Limb (tissue), 2 donors: ENCODE measurements at regions not wholly inside any gene's neighbourhood (a gene's known extent, or its start where the extent isn't known, plus 50 kb on each side); places are given as distances from the start of the nearest gene placed in this dataset.

Experiments used
- DNase-seq, 2 donors: peaks; one replicate each; pipeline ENCODE4 v3.0.0-alpha.2; 2016; ENCODE audit errors: extremely low spot score in 2 of 2

DNA sequence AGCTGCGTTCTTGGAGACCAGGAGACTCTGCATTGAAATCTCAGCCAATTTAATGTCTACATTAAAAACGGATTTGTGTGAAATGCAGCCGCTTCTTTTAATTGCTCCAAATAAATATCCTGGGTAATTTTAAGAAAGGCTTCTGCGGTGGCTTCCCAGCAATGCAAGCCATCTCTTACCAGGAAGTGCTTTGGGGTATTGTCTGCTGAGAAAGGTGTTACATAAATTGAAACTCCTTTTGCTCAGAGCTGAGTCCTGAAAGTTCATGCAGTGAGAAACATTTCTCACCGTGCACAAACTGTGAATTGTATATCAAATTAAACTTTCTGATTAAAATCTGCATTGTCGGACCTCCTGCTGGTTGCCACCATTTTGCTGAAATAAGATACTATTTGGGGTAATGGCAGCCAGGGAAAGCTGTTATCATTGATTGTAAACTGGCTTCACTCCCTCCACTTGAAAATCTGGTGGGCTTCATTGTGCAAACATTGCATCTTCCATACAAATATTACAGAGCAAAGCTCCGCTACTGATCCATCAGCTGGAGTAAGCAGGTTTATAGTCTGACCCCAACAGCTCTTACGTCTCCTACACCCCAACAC, 59.5 kb downstream of the ZIC5 start:
- no peak for DNase-seq

DNA sequence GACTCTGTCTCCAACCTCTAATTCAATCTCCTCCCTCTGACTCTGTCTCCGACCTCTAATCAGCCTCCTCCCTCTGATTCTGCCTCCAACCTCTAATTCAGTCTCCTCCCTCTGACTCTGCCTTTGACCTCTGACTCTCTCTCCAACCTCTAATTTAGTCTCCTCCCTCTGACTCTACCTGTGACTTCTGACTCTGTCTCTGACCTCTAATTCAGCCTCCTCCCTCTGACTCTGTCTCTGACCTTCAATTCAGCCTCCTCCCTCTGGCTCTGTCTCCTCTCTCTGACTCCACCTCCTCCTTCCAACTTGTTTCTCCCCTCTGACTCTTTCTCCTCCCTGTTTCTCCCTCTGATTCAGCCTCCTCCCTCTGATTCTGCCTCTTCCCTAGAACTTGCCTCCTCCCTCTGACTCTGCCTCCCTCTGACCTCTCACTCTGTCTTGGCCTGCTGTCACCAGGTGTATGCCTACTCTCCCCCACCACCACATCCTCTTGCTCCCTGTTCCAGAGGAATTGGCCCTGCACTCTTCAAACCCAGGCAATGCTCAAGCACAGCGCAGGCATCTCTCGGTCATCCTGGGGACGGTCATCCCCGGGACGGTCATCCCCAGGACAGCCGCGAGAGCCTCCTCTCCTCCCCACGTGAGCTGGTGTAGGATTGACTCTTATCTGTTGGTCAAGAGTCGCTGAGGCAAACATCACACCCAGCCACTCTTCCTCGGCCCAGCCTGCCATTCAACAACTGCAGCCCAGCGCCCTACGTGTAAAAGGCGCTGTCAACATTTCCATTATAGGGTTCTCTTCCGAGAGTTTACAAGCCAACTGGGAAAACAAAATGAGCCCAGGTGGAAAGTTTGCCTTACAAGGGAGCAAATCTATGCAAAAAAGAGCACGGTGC, 60.2 kb downstream of the ZIC5 start:
- no peak for DNase-seq

DNA sequence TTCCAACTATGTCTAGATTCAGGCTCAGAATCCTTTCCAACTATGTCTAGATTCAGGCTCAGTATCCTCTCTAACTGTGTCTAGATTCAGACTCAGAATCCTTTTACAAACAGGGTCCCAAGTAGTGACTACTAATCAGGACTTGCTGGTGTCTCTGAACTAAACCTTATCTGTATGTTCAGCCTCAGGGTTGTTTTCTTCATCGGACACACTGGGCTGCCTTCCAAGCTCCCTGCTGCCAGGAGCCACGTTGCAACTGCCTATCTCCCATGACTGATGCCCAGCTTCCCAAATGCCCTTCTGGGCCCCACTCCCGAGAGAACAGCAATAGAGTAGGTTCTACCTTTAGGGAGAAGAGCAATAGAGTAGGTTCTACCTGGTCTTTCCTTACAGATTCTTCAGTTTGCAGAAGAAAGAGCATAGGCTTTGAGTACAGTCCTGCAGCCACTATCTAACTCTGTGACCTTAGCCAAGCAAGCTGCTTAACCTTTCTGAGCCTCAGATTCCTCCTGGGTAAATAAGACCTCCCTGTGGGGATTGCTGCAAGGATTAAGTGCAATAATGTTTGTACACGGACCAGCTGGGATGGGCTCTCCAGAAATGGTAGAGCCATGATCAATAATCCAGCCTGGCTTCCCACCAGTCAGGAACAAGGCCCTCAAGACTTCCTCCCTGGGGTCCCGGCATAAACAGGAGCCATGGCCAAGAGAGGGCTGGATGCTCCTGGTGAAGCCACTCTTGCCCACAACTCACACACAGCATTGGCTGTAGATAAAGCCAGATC, 61.5 kb downstream of the ZIC5 start:
- no peak for DNase-seq

DNA sequence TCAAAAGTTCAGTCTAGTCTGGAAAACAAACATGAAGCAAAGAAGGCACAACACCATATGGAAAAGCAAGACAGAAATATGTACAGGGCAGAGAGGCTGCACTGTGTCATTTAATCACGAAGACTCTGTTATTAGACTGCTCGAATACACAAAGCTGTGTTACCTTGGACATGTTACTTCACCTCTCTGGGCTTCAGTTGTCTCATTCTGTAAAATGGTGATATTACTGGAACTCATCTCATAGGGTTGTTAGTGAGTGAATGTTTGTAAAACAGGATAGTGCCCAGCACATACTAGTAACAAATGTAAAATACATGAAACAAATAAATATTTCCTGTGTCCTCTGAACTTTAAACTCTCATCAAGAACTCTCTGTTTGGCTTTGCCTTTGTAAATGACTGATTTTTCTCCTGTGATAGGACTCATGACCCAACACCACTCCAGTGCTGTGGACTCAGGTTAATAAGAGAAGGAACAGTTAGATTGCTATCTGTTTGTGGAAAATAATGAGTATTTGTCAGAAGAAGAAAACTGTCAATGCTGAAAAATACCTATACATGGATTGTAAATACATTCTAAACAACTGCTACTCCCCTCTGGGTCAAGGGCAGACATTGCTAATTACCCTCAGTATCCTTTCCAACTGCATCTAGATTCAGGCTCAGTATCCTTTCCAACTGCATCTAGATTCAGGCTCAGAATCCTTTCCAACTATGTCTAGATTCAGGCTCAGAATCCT, 62.3 kb downstream of the ZIC5 start:
- DNase-seq, result no peak

DNA sequence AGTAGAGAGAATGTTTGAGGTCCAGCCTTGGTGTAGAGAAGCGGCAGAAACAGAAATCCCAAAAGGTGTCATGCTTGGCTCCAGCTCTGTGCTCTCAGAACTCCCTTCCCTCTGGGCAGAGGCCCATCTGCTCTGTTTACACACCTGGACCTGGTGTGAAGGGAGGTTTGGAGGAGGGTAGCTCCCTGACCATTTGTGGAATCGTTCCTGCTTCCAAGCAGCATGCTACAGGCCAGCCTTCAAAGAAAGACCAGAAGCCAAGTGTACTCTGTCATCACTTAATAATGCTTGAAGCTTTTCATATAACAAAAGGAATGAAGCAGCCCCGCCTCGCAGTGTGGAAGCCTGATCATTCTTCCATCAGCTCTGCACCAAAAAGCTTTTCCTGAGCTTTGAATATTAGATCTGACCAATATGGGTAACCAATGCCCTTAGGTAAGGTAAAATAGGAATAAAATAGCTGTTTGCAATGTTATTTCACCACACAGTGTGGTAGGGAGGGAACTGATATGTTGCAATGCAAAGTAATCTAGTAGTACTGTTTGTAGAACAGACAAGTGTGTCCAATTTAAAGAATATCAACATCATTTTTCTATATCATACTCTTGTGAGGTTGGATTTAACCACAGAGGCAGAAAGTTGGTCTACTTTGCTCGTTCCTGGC, 63.3 kb downstream of the ZIC5 start:
- DNase-seq, result no peak

DNA sequence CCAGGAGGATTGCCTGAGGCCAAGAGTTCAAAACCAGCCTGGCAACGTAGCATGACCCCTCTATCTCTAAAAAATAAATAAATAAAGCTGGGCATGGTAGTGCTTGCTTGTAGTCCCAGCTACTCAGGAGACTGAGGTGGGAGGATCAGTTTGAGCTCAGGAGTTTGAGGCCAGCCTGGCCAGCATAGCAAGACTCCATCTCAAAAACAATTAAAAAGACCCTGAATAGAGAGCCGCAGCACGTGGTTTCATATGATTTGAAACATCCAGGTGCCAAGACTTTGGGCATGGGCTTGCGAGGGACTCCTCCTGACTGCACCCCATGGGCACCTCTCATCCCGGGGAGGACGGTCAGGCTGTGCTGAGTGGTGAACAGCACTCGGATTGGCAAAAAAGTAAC, 63.9 kb downstream of the ZIC5 start:
- no peak for DNase-seq

DNA sequence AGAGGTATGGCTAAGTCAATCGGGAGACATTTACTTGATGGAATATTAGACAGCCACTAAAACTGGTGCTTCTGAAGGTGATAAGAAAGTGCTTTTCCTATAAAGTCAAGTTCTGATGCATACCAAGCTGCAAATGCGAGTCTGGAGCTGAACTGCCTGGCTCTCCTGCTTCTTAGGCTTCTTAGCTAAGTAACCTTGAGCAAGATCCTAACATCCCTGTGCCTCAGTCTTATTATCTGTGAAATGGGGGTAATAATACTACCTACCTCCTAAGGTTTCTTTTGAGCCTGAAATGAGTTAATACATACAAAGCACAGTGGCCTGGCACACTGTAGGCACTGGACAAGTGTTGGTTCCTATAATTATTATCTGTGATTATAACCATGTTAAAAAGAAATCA, 64.5 kb downstream of the ZIC5 start:
- no peak for DNase-seq

DNA sequence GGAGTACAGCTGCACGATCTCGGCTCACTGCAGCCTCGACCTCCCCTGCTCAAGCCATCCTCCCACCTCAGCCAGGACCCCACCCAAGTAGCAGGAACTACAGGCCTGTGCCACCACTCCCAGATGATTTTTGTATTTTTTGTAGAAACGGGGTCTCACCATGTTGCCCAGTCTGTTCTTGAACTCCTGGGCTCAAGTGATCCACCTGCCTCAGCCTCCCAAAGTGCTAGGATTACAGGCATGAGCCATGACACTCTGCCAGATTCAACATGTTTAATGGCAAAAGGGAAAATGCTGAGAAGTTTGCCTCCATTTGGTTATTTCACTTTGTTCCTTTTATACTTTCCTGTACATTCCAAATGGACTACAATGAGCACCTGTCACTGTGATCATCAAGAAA, 65.8 kb downstream of the ZIC5 start:
- no peak for DNase-seq

DNA sequence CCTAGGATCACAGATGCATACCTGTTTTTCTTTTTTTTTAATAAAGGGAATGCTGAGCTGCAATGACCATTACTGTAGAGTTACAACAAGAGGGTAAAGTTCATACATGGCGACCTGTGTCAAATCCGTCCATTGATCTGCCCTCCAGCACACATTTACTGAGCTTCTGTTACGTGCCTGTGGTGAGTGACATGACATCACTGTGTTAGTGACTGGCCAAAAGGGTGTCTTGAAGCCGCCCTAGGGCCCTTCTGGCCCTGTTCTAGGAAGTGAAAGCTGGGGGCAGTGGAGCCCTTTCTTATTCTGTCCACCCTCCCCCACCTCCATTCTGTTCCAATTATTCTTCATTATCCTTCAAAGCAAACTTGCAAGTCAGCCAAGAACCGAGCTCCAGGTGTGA, 66.3 kb downstream of the ZIC5 start:
- DNase-seq, result no peak

DNA sequence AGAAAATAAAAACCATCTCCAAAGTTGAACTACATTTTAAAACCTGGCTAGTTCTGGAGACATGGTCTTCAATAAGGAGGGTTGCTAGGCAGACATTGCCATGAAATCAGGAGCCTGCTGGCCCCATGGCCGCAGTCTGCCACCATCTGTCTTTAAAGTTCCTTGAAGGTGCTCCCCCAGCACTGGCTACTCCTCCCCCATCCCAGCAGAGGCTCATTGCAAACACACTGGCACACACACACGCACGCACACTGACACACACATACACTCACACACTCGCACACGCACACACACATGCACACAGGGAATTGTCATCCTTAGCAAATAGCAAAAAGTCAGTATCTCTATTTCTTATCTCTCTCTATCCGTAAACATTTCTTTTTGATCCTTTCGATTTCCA, 68.4 kb downstream of the ZIC5 start:
- DNase-seq, result no peak

DNA sequence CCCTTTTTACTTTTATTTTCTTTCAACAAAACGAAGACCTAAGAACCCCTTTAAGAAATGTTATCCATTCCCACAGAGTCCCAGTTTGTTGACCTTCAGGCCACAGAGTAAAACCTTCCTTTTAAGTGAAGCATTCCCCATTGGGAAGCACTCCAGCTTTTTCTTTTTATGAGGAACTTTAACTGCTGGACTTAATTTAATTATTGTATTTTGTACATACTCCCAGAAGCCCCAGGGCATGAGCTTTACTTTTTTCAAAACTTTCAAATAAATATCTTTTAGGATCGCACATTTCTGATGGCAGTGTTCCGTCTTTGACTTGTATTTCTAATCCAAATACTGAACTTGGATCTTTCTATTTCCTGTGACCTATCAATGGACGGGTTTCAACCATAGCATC, 68.9 kb downstream of the ZIC5 start:
- no peak for DNase-seq

DNA sequence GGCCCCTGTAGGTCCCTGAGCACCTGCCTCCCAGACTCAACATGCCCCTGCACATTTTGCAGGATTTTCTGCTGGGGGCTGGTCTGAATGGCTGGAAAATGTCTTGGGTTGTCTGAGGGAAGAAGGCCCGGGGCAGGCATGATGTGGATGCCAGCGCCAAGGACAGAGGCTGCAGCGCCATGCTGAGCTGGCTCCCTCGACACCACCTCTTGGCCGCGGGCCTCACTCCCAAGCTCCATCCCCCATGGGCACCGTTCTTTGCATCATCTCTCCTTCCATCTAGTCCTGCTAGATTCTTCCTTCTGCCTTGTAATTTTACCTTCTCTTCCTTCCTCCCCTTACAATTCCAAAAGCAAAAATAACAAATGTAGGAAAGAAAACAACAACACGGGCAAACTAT, 70.6 kb downstream of the ZIC5 start:
- no peak for DNase-seq

DNA sequence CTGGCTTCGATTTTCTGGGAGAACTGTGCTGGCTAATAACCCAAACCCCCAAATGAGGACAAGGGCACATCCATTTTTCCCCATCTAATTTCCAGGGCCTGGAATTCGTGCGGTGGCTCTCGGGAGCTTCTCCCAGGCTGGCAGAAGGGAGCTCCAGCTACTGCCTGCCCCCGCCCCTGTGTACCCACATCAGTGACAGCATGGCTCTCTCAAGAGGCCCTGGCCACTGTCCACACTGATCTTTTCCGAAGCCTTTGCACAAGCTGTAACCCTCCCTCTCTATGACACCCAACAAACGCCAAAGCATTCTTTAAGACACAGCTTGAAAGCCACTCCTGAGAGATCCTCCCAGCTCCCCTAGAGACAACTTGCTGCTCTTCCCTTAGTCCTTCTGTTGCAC, 73.1 kb downstream of the ZIC5 start:
- DNase-seq, result no peak

DNA sequence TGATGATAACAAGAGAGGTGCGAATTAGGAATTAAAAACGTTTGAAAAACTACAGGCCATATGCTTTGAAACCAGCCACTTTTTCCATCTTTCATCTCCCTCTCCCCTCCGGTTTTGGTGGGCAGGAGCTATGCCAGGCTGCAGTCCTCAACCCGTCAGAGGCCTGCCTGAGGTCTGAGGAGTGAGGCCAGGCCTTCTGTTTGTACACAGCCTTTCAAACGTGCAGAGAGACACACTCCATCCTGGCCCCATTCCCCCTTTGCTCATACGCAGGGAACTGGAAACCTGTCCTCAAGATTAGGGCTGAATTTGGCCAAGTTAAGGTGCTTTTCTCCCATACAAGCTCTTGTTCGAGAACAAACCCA, 74.5 kb downstream of the ZIC5 start:
- DNase-seq, result no peak

DNA sequence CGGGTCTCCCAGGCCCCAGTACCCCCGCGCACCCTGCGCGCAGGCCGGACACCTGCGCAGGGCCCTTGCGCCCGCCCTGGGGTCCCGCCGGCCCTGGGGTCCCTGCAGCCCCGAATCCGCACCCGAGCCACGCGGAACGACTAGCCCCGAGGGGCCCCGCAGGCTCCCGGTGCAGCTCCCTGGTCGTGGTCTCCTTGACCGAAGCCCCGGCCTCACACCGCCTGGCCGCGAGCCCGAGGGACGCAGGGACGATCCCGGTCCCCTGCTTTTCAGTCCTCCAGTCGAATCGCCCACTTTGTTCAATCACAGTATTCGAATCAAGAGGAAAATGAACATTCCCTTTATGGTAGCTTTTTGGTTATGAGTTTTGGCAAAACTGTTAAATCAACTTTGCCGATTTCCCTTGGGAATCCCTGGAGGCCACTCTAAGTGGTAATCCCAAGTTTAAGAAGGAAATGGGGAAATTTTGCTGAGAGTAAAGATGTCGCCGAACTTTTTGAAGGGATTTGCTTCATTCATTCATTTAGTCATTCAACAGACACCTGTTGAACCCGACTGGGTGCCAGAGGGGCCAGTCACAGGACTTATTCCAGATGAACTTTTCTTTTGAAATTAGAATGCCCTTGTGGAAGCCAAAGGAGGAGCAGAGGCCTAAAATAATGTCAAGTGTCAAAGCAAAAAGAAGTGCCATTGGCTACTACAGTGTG, 75.0 kb downstream of the ZIC5 start:
- DNase-seq, result no peak

DNA sequence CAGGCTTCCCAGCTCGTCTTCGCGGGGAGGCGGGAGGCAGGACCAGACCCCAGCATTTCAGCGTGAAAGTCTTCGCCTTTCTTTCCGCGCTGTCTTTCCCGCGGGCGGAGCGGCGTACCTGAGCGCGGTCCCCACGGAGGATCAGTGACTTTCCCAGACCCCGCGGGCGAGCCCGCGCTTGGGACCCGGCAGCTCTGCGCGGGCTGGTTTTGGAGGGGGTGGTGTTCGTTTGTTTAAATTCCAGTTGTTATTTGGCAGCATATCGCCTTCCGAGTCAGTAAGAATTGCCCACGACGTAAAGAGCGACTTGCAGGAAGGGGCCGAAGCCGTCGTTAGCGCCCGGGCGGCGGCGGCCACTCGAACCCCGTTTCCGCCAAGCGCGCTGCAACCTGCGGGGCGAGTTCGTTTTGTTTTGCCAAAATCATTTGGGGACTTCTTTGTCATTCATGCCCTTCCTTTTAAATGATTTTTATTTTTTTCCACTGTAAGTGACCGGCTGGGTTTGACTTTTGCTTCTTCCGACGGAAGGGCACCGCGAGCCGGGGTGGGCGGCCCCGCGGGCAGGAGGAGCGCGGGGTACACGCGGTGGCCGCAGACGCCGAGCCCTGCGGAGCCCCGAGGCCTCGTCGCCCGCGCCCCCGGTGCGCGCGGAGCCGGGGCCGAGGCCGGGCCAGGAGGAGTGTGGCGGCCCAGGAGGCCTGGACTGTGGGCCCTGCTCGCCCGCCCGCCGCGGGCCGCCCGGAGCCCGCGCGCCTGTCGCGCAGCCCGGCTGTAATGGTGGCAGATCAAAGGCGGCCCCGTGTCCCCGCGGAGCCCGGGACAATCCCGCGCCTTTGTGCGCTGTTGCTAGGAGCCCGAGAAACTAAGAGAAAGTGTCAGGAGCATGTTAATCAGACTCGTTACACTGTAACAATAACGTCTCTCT, 75.9 kb downstream of the ZIC5 start:
- peak in 1 of 2 donors; percentile 65 for DNase-seq

DNA sequence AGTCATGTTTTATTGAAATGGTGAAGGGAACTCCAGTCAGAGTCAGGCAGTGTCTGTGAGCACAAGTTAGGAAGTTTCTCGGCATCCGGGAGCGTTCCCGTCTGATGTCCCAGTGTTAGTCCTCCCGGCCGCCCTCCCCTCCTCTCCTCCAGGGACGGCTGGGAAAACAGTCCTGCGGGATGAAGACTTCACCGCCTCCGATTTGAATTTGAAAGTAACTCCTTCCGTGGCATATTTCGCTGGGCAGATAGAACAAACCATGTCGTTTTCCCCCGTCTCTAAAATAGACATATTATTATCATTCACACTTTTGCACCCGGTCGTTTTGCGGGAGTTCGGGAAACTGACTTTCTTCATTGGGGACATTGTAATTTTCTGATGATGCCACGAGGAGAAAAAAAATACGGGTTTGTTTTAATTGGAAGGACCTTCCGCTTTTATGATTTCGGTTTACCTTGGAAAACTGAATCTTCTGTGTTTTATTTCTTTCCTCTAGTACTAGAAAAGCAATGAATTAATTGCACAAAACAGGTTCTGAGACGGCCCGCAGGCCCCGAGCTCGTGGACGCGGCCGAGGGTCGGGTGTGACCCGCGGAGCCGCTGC, 76.6 kb downstream of the ZIC5 start:
- DNase-seq, result no peak

DNA sequence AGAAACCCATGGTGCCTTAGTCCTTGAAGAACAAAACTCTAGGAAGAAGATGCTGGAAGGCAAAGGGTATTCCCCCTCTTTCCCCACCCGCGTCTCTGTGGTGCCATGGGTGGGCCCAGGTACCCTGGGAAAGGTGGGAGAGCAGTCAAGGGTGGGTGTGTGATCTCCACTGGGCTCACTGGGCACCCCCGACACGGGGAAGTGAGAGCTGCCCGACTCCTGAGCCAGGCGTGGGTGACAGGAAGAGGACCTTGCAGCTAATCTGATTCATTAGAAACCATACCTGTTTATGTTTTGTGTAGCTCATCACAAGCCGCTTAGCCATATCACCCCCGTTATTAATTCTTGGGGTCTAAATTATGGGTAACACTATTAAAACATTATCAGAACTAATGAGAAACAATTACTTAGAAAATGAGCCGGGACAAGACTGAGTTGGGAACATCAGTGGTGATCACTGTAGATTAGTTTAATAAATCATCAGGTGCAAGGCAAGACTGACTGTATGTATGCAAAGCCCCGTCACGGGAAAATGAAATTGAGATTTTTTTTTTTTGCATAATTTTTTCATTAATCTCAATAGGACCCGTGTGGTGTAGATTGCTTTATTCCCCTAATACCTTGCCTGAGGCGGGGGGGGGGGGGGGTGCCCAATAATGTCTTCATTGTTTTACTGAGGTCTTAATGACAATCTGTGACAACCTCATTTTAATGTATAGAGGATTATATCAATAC, 77.3 kb downstream of the ZIC5 start:
- DNase-seq, result no peak
